Activated B cell treated with CpG ODN at 0.5 μM for 24 hours (primary cell): ENCODE measurements at regions not wholly inside any gene's neighbourhood (a gene's known extent, or its start where the extent isn't known, plus 50 kb on each side); places are given as distances from the start of the nearest gene placed in this dataset.

Experiments used
- ATAC-seq: fragments of 200-7000 bp; cut with Tn5 transposase; one replicate; pipeline ENCODE4 v1.10.0; 2021; ENCODE audit warnings: low read depth, mild to moderate bottlenecking, moderate library complexity
- CTCF ChIA-PET: fragments of 350-600 bp; sonication (Branson Sonifier 250); formaldehyde crosslinking; loops from one replicate; lab custom pipeline; 2021; ENCODE audit warnings: antibody characterized with exemption; lab: Charles Lee
- POLR2A ChIA-PET: fragments of 350-600 bp; sonication (Branson Sonifier 250); formaldehyde crosslinking; loops from one replicate; lab custom pipeline; 2021; ENCODE audit warnings: antibody characterized with exemption; lab: Charles Lee
- DNase-seq: peaks from one replicate; pipeline ENCODE4 v3.0.0; 2022
- H3K27ac Mint-ChIP-seq: one replicate; pipeline ENCODE4 v1.8.0; 2020; ENCODE audit warnings: mixed read lengths
- H3K27me3 Mint-ChIP-seq: one replicate; pipeline ENCODE4 v1.8.0; 2021; ENCODE audit warnings: mixed read lengths
- H3K36me3 Mint-ChIP-seq: one replicate; pipeline ENCODE4 v1.8.0; 2021; ENCODE audit warnings: low read depth, mixed read lengths
- H3K4me1 Mint-ChIP-seq: one replicate; pipeline ENCODE4 v1.8.0; 2021; ENCODE audit warnings: mixed read lengths
- H3K4me3 Mint-ChIP-seq: one replicate; pipeline ENCODE4 v1.8.0; 2020; ENCODE audit warnings: mild to moderate bottlenecking, mixed read lengths
- H3K9me3 Mint-ChIP-seq: one replicate; pipeline ENCODE4 v1.8.0; 2020; ENCODE audit warnings: mixed read lengths
- intact Hi-C: fragments of 100-400 bp; cut with micrococcal nuclease; formaldehyde crosslinking; loops from one replicate; pipeline ENCODE4 v1.15.1; 2024
- TF ChIP-seq, protein P1 (sequence below): fragments of 200-600 bp; IDR thresholded peaks from one replicate; pipeline ENCODE4 v1.8.0; 2022; ENCODE audit warnings: antibody characterized with exemption, mild to moderate bottlenecking

DNA sequence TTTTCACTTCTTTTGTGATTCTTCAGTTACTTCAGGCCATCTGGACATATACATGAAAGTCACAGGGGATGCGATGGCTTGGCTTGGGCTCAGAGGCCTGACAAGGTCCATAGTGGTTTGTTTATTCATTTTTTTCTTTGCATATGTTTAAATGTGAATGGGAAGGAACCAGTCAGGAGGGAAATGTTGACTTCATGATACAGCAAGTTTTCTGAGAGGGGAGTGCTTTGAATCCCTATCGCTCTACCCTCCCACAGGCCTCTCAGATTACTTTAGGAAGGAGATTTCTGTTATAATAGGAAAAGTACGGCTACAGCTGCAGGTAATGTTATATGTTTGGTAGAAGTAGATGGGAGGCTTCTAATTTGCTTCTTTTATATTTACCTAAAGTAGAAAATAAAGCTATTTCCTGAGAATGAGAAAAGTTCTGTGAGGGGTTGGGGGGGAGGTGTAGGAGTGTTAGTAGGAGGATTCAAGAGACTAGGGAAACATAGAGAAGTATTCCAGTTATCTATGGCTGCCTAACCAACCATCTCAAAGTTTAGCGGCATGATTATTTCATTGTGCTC lies 322.9 kb downstream of the RAPGEF2 start:
- ATAC-seq (no peak), DNase-seq (no peak)
- ChIA-PET CTCF (no interaction called here), POLR2A (no interaction called here)
- intact Hi-C loops: no loop called here
- H3K4me3 Mint-ChIP-seq: no peak overlapping the region
- TF ChIP-seq, protein P1, sequence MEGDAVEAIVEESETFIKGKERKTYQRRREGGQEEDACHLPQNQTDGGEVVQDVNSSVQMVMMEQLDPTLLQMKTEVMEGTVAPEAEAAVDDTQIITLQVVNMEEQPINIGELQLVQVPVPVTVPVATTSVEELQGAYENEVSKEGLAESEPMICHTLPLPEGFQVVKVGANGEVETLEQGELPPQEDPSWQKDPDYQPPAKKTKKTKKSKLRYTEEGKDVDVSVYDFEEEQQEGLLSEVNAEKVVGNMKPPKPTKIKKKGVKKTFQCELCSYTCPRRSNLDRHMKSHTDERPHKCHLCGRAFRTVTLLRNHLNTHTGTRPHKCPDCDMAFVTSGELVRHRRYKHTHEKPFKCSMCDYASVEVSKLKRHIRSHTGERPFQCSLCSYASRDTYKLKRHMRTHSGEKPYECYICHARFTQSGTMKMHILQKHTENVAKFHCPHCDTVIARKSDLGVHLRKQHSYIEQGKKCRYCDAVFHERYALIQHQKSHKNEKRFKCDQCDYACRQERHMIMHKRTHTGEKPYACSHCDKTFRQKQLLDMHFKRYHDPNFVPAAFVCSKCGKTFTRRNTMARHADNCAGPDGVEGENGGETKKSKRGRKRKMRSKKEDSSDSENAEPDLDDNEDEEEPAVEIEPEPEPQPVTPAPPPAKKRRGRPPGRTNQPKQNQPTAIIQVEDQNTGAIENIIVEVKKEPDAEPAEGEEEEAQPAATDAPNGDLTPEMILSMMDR: no peak
- no peak overlapping the region for H3K27ac Mint-ChIP-seq
- H3K4me1 Mint-ChIP-seq: no peaks in the 10 kb centered on the region
- H3K36me3 Mint-ChIP-seq: no peaks in the 10 kb centered on the region
- no peaks in the 10 kb centered on the region for H3K9me3 Mint-ChIP-seq
- no peaks in the 10 kb centered on the region for H3K27me3 Mint-ChIP-seq

DNA sequence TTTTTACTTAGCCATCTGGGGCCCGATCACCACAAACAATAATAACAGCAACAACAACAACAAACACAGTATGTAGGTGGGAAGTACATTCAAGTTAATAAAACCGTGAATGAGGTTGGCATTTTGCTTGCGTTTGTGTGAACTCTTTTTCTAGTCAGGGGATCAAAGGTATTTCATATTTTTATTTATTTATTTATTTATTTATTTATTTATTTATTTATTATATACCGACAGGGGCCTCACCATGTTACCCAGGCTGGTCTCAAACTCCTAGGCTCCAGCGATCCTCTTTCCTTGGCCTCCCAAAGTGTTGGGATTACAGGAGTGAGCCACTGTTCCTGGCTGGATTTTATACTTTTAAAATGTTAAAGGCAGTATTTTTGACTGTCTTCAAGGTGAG lies 325.4 kb downstream of the RAPGEF2 start:
- Mint-ChIP-seq H3K36me3 (no peaks in the 10 kb centered on the region), H3K27ac (no peak overlapping the region), H3K27me3 (no peaks in the 10 kb centered on the region), H3K4me1 (no peaks in the 10 kb centered on the region), H3K9me3 (no peaks in the 10 kb centered on the region), H3K4me3 (no peak overlapping the region)
- intact Hi-C loops: no loop called here
- ChIA-PET POLR2A (no interaction called here), CTCF (no interaction called here)
- TF ChIP-seq, protein P1: no peak
- ATAC-seq (no peak), DNase-seq (no peak)

DNA sequence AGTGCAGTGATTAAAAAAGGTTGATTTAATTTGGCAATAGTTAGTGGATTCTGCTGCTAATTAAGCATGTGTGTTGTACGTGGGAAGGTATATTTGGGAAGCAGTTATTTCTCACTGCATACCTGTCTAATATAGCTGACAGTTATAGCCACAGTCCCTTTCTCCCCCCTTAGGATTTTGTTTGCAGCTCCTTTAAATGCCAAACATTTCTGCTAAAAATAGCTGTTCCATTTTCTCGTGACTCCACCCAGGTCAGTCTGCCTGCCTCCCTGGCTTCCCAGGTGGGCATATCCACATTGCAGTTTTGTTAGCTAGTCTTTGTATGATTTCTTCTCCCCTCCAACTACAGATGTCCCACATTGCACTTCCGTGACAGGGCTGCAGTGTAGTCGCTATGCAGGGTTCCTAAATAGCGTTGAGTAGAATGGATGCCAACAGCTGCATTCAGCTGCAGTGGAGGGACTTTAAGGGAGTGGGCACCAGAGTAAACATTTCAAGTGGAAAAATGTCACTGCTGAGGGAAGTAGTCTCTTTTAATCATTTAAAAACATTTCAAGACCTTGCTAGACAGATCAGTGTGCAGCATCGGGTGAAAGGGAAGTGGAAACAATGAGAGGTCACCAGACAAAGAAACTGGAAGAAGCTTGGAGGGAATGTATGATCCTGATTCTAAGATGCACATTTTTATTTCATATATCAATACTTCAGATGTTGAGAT lies 326.3 kb downstream of the RAPGEF2 start:
- Mint-ChIP-seq H3K27me3 (no peaks in the 10 kb centered on the region), H3K36me3 (no peaks in the 10 kb centered on the region), H3K27ac (no peak overlapping the region), H3K9me3 (no peaks in the 10 kb centered on the region), H3K4me3 (no peak overlapping the region), H3K4me1 (no peaks in the 10 kb centered on the region)
- TF ChIP-seq, protein P1: no peak
- ChIA-PET CTCF (no interaction called here), POLR2A (no interaction called here)
- intact Hi-C loops: no loop called here
- no peak for ATAC-seq
- DNase-seq: no peak

DNA sequence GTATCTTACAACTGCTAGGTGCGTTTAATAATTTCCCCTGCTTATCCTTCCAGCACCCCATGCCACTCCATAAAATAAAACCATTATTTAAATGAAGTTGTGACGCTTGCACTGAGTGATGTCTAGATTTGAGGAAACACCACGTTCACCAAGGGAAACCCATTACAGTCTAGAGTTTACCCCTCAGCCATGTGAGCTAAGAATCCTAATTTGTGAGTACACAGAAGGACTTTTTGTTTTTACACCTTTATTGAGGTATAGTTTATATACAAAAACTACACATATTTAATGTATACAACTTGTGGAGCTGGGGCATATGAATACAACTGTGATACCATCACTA lies 326.8 kb downstream of the RAPGEF2 start:
- ATAC-seq (no peak), DNase-seq (no peak)
- H3K36me3 Mint-ChIP-seq: no peaks in the 10 kb centered on the region
- H3K27ac Mint-ChIP-seq: no peak overlapping the region
- TF ChIP-seq, protein P1: no peak
- H3K27me3 Mint-ChIP-seq: no peaks in the 10 kb centered on the region
- ChIA-PET CTCF (no interaction called here), POLR2A (no interaction called here)
- H3K4me1 Mint-ChIP-seq: no peaks in the 10 kb centered on the region
- no peak overlapping the region for H3K4me3 Mint-ChIP-seq
- no peaks in the 10 kb centered on the region for H3K9me3 Mint-ChIP-seq
- intact Hi-C loops: no loop called here

DNA sequence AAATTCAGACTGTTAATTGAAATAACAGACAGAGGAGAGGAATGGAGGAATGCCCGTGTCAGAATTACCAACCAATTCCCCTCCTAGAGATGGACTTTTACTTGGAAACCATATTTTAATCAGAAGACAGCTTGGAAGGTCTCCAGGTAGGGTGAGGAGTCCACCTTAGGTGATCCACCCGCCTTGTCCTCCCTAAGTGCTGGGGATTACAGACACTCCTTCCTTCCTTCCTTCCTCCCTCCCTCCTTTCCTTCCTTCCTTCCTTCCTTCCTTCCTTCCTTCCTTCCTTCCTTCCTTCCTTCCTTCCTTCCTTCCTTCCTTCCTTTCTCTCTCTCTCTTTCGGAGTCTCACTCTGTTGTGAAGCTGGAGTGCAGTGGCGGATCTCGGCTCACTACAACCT lies 328.0 kb downstream of the RAPGEF2 start:
- intact Hi-C loops: no loop called here
- H3K4me3 Mint-ChIP-seq: no peak overlapping the region
- CTCF ChIA-PET: no interaction called here
- H3K36me3 Mint-ChIP-seq: no peaks in the 10 kb centered on the region
- no peak overlapping the region for H3K27ac Mint-ChIP-seq
- no peaks in the 10 kb centered on the region for H3K4me1 Mint-ChIP-seq
- no peaks in the 10 kb centered on the region for H3K27me3 Mint-ChIP-seq
- DNase-seq (no peak), ATAC-seq (no peak)
- POLR2A ChIA-PET: no interaction called here
- TF ChIP-seq, protein P1: no peak
- no peaks in the 10 kb centered on the region for H3K9me3 Mint-ChIP-seq
